RWPE1 (cell line): ENCODE measurements at regions not wholly inside any gene's neighbourhood (a gene's known extent, or its start where the extent isn't known, plus 50 kb on each side); places are given as distances from the start of the nearest gene placed in this dataset.

ENCODE experiments used
- CTCF ChIA-PET: fragments of 350-600 bp; sonication (Branson Sonifier 250); formaldehyde crosslinking; extraction: SDS; loops from one replicate; lab custom pipeline; 2021; lab: Yijun Ruan, JAX
- POLR2A ChIA-PET: fragments of 400-600 bp; formaldehyde crosslinking; extraction: SDS; loops from one replicate; lab custom pipeline; 2020; ENCODE audit warnings: antibody characterized with exemption; ENCODE audit not compliant: low non-redundant PET; lab: Yijun Ruan, JAX
- DNase-seq: peaks from one replicate; pipeline ENCODE4 v3.0.0; 2012; ENCODE audit warnings: low spot score
- H3K27ac ChIP-seq: fragments of 450-650 bp; 2 replicates; pipeline ENCODE4 v1.5.1; 2017
- CTCF ChIP-seq: fragments of 450-650 bp; conservative IDR thresholded peaks from 2 replicates; pipeline ENCODE4 v1.5.1; 2017; ENCODE audit warnings: low read depth, mild to moderate bottlenecking

GRCh38 chr15:69958496-69959084 is 139.1 kb downstream of the TLE3 start:
- no peak overlapping the region for H3K27ac ChIP-seq
- no peak for TF ChIP-seq CTCF
- POLR2A ChIA-PET, result no interaction called here
- DNase-seq, result no peak
- CTCF ChIA-PET, result no interaction called here

- TF ChIP-seq CTCF, result no peak
- ChIA-PET CTCF (interaction anchor here (0.6 kb wide), 1 partner anchor 193 kb away, joined by 3 read pairs; no protein-coding TSS in a partner anchor), POLR2A (no interaction called here)
- no peak for DNase-seq
- H3K27ac ChIP-seq, result no peak overlapping the region
Measured at GRCh38 chr15:69962561-69962960, 135.2 kb downstream of the TLE3 start.

GRCh38 chr15:69963385-69963784 is 134.3 kb downstream of the TLE3 start:
- H3K27ac ChIP-seq, result no peak overlapping the region
- TF ChIP-seq CTCF, result no peak
- CTCF ChIA-PET, result no interaction called here
- no peak for DNase-seq
- POLR2A ChIA-PET, result no interaction called here

GRCh38 chr15:69971771-69972170 is 125.9 kb downstream of the TLE3 start:
- DNase-seq, result no peak
- POLR2A ChIA-PET, result no interaction called here
- H3K27ac ChIP-seq, result no peak overlapping the region
- CTCF ChIA-PET, result no interaction called here
- TF ChIP-seq CTCF, result no peak

GRCh38 chr15:69972436-69972835 is 125.3 kb downstream of the TLE3 start:
- POLR2A ChIA-PET, result no interaction called here
- CTCF ChIA-PET, result no interaction called here
- no peak overlapping the region for H3K27ac ChIP-seq
- TF ChIP-seq CTCF, result no peak
- DNase-seq, result no peak

GRCh38 chr15:69973102-69973714 is 124.5 kb downstream of the TLE3 start:
- DNase-seq, result peak; percentile 84
- POLR2A ChIA-PET, result no interaction called here
- CTCF ChIA-PET, result interaction anchor here (0.6 kb wide), 1 partner anchor 502 kb away, joined by 3 read pairs; no protein-coding TSS in a partner anchor
- H3K27ac ChIP-seq, result no peak overlapping the region
- TF ChIP-seq CTCF, result no peak
